PFSK-1 (cell line): ENCODE measurements at regions not wholly inside any gene's neighbourhood (a gene's known extent, or its start where the extent isn't known, plus 50 kb on each side); places are given as distances from the start of the nearest gene placed in this dataset.

Experiments
- FOXP2 ChIP-seq: optimal IDR thresholded peaks from 2 replicates; pipeline ENCODE3; 2011; ENCODE audit warnings: borderline replicate concordance, control low read depth, inconsistent platforms; ENCODE audit not compliant: insufficient read depth; ENCODE audit errors: extremely low read length, extremely low read depth
- POLR2AphosphoS5 ChIP-seq: IDR thresholded peaks from 2 replicates; pipeline ENCODE4 v1.6.1; 2012; ENCODE audit warnings: low read depth, mild to moderate bottlenecking, control low read depth, low read length, moderate library complexity
- SIN3A ChIP-seq: IDR thresholded peaks from 2 replicates; pipeline ENCODE4 v1.6.1; 2012; ENCODE audit warnings: mild to moderate bottlenecking, low read length, moderate library complexity, borderline replicate concordance; ENCODE audit not compliant: insufficient read depth
- TAF1 ChIP-seq: IDR thresholded peaks from 2 replicates; pipeline ENCODE4 v1.6.1; 2012; ENCODE audit warnings: low read length, control low read depth, borderline replicate concordance; ENCODE audit not compliant: insufficient read depth
- TF ChIP-seq, protein P1 (sequence below), 2 experiments: IDR thresholded peaks; 2 replicates each; pipeline versions ENCODE4 v1.6.1 to v1.8.0; 2011 to 2012; ENCODE audit warnings: low read depth in 2 of 2, low read length in 2 of 2, control low read depth in 1 of 2, inconsistent platforms in 1 of 2, mild to moderate bottlenecking in 1 of 2, moderate library complexity in 1 of 2; ENCODE audit not compliant: insufficient read depth in 1 of 2

DNA sequence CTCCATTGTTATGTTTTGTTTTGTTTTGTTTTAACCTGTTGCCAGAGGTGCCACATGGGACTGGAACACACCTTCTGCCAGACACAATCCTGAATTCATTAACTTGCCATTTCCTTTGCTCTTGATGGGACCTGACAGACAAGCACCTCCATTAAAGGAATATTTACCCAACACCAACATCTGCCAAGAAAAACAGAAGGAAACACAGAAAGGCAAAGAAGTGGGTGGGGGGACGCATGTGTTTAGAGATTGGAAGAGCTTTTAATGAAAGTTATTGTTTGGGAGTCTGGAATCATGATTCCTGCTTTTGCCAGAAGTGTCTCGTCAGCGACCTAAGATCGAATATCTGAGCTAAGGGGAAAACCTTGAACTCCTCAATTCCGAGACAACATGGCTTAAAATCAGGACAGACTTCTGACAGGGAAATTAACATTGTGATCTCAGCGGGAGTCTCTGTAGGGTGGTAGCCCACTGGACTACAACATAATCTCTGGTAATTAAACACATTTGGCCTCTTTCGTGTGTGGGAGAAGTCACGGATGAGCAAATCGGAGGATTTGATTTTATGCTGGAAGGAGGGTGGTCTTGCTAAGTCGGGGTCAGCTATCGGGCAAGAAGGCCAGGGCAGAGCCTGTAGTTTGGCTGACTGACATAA, 210.4 kb upstream of the FAR2 start:
- TF ChIP-seq FOXP2, result no peak
- no peak for TF ChIP-seq POLR2AphosphoS5
- no peak for TF ChIP-seq SIN3A
- TF ChIP-seq, protein P1, sequence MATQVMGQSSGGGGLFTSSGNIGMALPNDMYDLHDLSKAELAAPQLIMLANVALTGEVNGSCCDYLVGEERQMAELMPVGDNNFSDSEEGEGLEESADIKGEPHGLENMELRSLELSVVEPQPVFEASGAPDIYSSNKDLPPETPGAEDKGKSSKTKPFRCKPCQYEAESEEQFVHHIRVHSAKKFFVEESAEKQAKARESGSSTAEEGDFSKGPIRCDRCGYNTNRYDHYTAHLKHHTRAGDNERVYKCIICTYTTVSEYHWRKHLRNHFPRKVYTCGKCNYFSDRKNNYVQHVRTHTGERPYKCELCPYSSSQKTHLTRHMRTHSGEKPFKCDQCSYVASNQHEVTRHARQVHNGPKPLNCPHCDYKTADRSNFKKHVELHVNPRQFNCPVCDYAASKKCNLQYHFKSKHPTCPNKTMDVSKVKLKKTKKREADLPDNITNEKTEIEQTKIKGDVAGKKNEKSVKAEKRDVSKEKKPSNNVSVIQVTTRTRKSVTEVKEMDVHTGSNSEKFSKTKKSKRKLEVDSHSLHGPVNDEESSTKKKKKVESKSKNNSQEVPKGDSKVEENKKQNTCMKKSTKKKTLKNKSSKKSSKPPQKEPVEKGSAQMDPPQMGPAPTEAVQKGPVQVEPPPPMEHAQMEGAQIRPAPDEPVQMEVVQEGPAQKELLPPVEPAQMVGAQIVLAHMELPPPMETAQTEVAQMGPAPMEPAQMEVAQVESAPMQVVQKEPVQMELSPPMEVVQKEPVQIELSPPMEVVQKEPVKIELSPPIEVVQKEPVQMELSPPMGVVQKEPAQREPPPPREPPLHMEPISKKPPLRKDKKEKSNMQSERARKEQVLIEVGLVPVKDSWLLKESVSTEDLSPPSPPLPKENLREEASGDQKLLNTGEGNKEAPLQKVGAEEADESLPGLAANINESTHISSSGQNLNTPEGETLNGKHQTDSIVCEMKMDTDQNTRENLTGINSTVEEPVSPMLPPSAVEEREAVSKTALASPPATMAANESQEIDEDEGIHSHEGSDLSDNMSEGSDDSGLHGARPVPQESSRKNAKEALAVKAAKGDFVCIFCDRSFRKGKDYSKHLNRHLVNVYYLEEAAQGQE (IDR thresholded peaks at IDR 0.05; ENCODE audit: insufficient read depth in 1 of 2, low read depth in 2 of 2, low read length in 2 of 2), result no peak
- TF ChIP-seq TAF1, result no peak

DNA sequence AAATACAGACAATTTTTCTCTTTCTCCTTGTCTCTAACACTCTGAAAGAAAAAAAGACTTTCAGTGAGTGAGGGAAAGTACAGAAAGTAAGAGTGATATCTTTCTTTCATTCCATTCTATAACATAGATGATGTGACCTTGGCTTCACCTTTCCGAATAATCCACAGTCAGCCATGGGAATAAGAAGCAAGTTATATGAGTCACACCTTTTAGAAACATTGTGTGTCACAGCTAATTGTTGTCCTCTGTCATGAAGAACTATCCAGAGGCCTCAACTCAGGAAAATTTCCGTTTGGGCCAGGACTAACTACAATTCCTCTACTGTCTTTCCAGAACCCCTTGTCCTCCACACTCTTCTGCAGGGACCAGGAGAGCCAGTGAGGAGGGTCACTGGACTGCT, 209.7 kb upstream of the FAR2 start:
- TF ChIP-seq POLR2AphosphoS5 (no peak), SIN3A (no peak), FOXP2 (no peak), TAF1 (no peak)
- TF ChIP-seq, protein P1 (IDR thresholded peaks at IDR 0.05; ENCODE audit: insufficient read depth in 1 of 2, low read depth in 2 of 2, low read length in 2 of 2), result no peak

DNA sequence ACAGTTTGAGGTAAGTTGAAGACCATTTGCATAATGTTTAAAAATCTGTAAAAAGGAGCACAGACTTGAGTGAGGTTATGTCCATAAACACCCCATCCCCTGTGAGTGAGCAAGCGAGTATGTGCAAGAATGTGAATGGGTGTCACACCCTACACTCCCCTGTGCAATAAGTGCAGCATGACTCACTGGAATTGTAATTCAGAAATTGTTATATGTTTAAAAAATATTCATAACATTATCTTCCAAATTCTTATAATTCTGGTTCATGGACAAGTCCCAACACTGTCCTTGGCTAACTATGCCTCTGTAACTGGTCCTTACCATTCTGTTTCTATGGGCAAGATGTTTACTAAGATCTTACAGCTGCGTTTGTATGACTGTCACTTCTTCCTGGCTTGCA, 207.8 kb upstream of the FAR2 start:
- TF ChIP-seq FOXP2, result no peak
- TF ChIP-seq SIN3A, result no peak
- no peak for TF ChIP-seq POLR2AphosphoS5
- TF ChIP-seq TAF1, result no peak

DNA sequence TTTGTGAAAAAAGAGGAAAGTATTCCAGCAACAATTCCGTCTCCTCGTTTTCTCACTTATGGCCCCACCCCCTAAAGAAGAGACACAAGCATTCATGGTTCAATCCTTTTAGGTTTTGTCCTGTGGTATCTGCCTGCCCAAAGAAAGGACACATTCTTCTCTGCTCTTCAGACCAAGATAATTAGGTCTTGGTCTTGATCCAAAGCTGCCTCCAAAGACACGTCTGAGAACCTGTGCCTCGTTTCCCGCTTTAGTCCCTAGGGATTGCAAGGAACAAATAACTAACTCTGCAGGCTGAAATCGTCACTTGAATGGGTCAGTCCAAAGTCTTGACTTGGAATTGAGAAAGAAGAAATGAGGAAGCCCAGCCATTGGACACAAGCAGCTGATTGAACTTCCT, 202.7 kb upstream of the FAR2 start:
- no peak for TF ChIP-seq SIN3A
- TF ChIP-seq, protein P1 (IDR thresholded peaks at IDR 0.05; ENCODE audit: insufficient read depth in 1 of 2, low read depth in 2 of 2, low read length in 2 of 2), result no peak
- TF ChIP-seq FOXP2, result no peak
- TF ChIP-seq TAF1, result no peak
- no peak for TF ChIP-seq POLR2AphosphoS5

DNA sequence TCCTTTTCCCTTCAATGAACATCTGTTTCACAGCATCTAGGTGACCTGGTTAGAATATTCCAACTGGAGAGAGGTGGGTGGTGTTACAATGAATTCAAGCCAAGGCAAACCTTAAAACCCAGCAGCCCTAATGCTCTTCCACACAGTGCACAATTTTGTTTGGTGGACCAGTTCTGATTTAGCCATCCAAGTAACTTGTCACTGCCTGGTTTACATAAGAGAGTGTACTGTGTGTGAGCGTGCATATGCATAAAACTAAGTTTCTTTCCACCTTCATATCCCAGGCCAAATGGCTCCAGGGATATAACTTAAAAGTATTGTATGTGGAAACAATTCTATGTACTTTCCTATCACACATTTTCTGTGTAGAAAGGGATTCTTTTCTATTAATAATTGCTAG, 200.4 kb upstream of the FAR2 start:
- no peak for TF ChIP-seq TAF1
- TF ChIP-seq FOXP2, result no peak
- TF ChIP-seq POLR2AphosphoS5, result no peak
- TF ChIP-seq, protein P1 (IDR thresholded peaks at IDR 0.05; ENCODE audit: insufficient read depth in 1 of 2, low read depth in 2 of 2, low read length in 2 of 2), result no peak
- no peak for TF ChIP-seq SIN3A
